ENCODE measurements at regions not wholly inside any gene's neighbourhood (a gene's known extent, or its start where the extent isn't known, plus 50 kb on each side); places are given as distances from the start of the nearest gene placed in this dataset.

GRCh38 chr19:27654266-27654990 lies 1558.5 kb downstream of the UQCRFS1 start:
- no peak overlapping the region for H3K4me3 ChIP-seq (ENCODE audit: low read length in 2 of 2)
- no peaks in the 10 kb centered on the region for H3K36me3 ChIP-seq (replicated peaks in 1 of 2; ENCODE audit: control insufficient read depth in 2 of 2, insufficient read depth in 2 of 2, low read length in 2 of 2)
- H3K18ac ChIP-seq (ENCODE audit: low read length) = no peak overlapping the region
- no peak overlapping the region for H3K9ac ChIP-seq (ENCODE audit: low read depth, low read length, poor library complexity)
- no peaks in the 10 kb centered on the region for H3K79me1 ChIP-seq (ENCODE audit: low read depth, low read length)
- H2BK15ac ChIP-seq (ENCODE audit: low read length) = no peak overlapping the region
- no peak overlapping the region for H3K4me2 ChIP-seq (ENCODE audit: insufficient read depth, low read length, poor library complexity, severe bottlenecking)
- no peak overlapping the region for H2BK5ac ChIP-seq (ENCODE audit: low read length)
- H3K14ac ChIP-seq (ENCODE audit: low read length) = no peak overlapping the region
- peaks cover 0 to 26% of the 10 kb centered on the region in 2 donors for H3K9me3 ChIP-seq (replicated peaks in 1 of 2; ENCODE audit: control insufficient read depth in 2 of 2, insufficient read depth in 1 of 2, low read depth in 1 of 2, low read length in 2 of 2)
- H2AFZ ChIP-seq (ENCODE audit: low read length) = no peak overlapping the region
- H4K91ac ChIP-seq (ENCODE audit: low read depth, low read length, poor library complexity) = no peak overlapping the region
- no peak overlapping the region for H2BK120ac ChIP-seq (ENCODE audit: low read depth, low read length)
- no peak overlapping the region for H2AK5ac ChIP-seq (ENCODE audit: low read depth, low read length)
- no peak overlapping the region for H4K8ac ChIP-seq (ENCODE audit: low read depth, low read length)
- no peak overlapping the region for H3K27ac ChIP-seq (replicated peaks; ENCODE audit: low read length)
- no peaks in the 10 kb centered on the region for H3K27me3 ChIP-seq (ENCODE audit: control insufficient read depth in 3 of 3, insufficient read depth in 3 of 3, low read depth in 1 of 3, low read length in 3 of 3)
- WGBS, 2 donors (ENCODE audit: extremely low coverage in 2 of 2, insufficient read length in 2 of 2, insufficient replicate concordance in 1 of 2) = no CpG with 5 or more reads among the region's 8 CpGs
- no peak for DNase-seq (ENCODE audit: low spot score)
- no peak overlapping the region for H2BK12ac ChIP-seq (ENCODE audit: low read length)
- H3K23ac ChIP-seq (ENCODE audit: low read depth, low read length, poor library complexity) = no peak overlapping the region
- H3K4me1 ChIP-seq (ENCODE audit: control insufficient read depth in 2 of 2, insufficient read depth in 1 of 2, low read depth in 1 of 2, low read length in 2 of 2) = no peaks in the 10 kb centered on the region
- H3K4ac ChIP-seq (ENCODE audit: low read length) = no peak overlapping the region

GRCh38 chr19:27652796-27653195 lies 1560.2 kb downstream of the UQCRFS1 start:
- no peak overlapping the region for H4K91ac ChIP-seq (ENCODE audit: low read depth, low read length, poor library complexity)
- no peaks in the 10 kb centered on the region for H3K36me3 ChIP-seq (replicated peaks in 1 of 2; ENCODE audit: control insufficient read depth in 2 of 2, insufficient read depth in 2 of 2, low read length in 2 of 2)
- H2AK5ac ChIP-seq (ENCODE audit: low read depth, low read length) = no peak overlapping the region
- no peak overlapping the region for H3K27ac ChIP-seq (replicated peaks; ENCODE audit: low read length)
- no peak overlapping the region for H3K4me3 ChIP-seq (ENCODE audit: low read length in 2 of 2)
- peaks cover 0 to 35% of the 10 kb centered on the region in 2 donors for H3K9me3 ChIP-seq (replicated peaks in 1 of 2; ENCODE audit: control insufficient read depth in 2 of 2, insufficient read depth in 1 of 2, low read depth in 1 of 2, low read length in 2 of 2)
- no peak overlapping the region for H2BK15ac ChIP-seq (ENCODE audit: low read length)
- H2BK12ac ChIP-seq (ENCODE audit: low read length) = no peak overlapping the region
- H3K14ac ChIP-seq (ENCODE audit: low read length) = no peak overlapping the region
- H3K9ac ChIP-seq (ENCODE audit: low read depth, low read length, poor library complexity) = no peak overlapping the region
- WGBS, 2 donors (ENCODE audit: extremely low coverage in 2 of 2, insufficient read length in 2 of 2, insufficient replicate concordance in 1 of 2) = no CpG with 5 or more reads among the region's 3 CpGs
- no peak overlapping the region for H2AFZ ChIP-seq (ENCODE audit: low read length)
- no peak overlapping the region for H3K4ac ChIP-seq (ENCODE audit: low read length)
- DNase-seq (ENCODE audit: low spot score) = no peak
- H3K27me3 ChIP-seq (ENCODE audit: control insufficient read depth in 3 of 3, insufficient read depth in 3 of 3, low read depth in 1 of 3, low read length in 3 of 3) = no peaks in the 10 kb centered on the region
- H3K79me1 ChIP-seq (ENCODE audit: low read depth, low read length) = no peaks in the 10 kb centered on the region
- H2BK120ac ChIP-seq (ENCODE audit: low read depth, low read length) = no peak overlapping the region
- H3K18ac ChIP-seq (ENCODE audit: low read length) = no peak overlapping the region
- no peak overlapping the region for H2BK5ac ChIP-seq (ENCODE audit: low read length)
- H4K8ac ChIP-seq (ENCODE audit: low read depth, low read length) = no peak overlapping the region
- no peaks in the 10 kb centered on the region for H3K4me1 ChIP-seq (ENCODE audit: control insufficient read depth in 2 of 2, insufficient read depth in 1 of 2, low read depth in 1 of 2, low read length in 2 of 2)
- no peak overlapping the region for H3K4me2 ChIP-seq (ENCODE audit: insufficient read depth, low read length, poor library complexity, severe bottlenecking)
- no peak overlapping the region for H3K23ac ChIP-seq (ENCODE audit: low read depth, low read length, poor library complexity)

GRCh38 chr19:27652281-27652680 lies 1560.7 kb downstream of the UQCRFS1 start:
- no peak overlapping the region for H2BK120ac ChIP-seq (ENCODE audit: low read depth, low read length)
- no peak overlapping the region for H2BK15ac ChIP-seq (ENCODE audit: low read length)
- H3K23ac ChIP-seq (ENCODE audit: low read depth, low read length, poor library complexity) = no peak overlapping the region
- H2BK5ac ChIP-seq (ENCODE audit: low read length) = no peak overlapping the region
- H3K14ac ChIP-seq (ENCODE audit: low read length) = no peak overlapping the region
- no peak overlapping the region for H3K4me3 ChIP-seq (ENCODE audit: low read length in 2 of 2)
- H3K4ac ChIP-seq (ENCODE audit: low read length) = no peak overlapping the region
- no CpG with 5 or more reads among the region's 8 CpGs for WGBS, 2 donors (ENCODE audit: extremely low coverage in 2 of 2, insufficient read length in 2 of 2, insufficient replicate concordance in 1 of 2)
- no peaks in the 10 kb centered on the region for H3K4me1 ChIP-seq (ENCODE audit: control insufficient read depth in 2 of 2, insufficient read depth in 1 of 2, low read depth in 1 of 2, low read length in 2 of 2)
- H3K27ac ChIP-seq (replicated peaks; ENCODE audit: low read length) = no peak overlapping the region
- H4K91ac ChIP-seq (ENCODE audit: low read depth, low read length, poor library complexity) = no peak overlapping the region
- no peak overlapping the region for H2BK12ac ChIP-seq (ENCODE audit: low read length)
- peaks cover 0 to 32% of the 10 kb centered on the region in 2 donors for H3K9me3 ChIP-seq (replicated peaks in 1 of 2; ENCODE audit: control insufficient read depth in 2 of 2, insufficient read depth in 1 of 2, low read depth in 1 of 2, low read length in 2 of 2)
- no peak overlapping the region for H2AK5ac ChIP-seq (ENCODE audit: low read depth, low read length)
- DNase-seq (ENCODE audit: low spot score) = no peak
- H3K36me3 ChIP-seq (replicated peaks in 1 of 2; ENCODE audit: control insufficient read depth in 2 of 2, insufficient read depth in 2 of 2, low read length in 2 of 2) = no peaks in the 10 kb centered on the region
- H3K4me2 ChIP-seq (ENCODE audit: insufficient read depth, low read length, poor library complexity, severe bottlenecking) = no peak overlapping the region
- H3K79me1 ChIP-seq (ENCODE audit: low read depth, low read length) = no peaks in the 10 kb centered on the region
- H3K27me3 ChIP-seq (ENCODE audit: control insufficient read depth in 3 of 3, insufficient read depth in 3 of 3, low read depth in 1 of 3, low read length in 3 of 3) = no peaks in the 10 kb centered on the region
- H3K18ac ChIP-seq (ENCODE audit: low read length) = no peak overlapping the region
- H2AFZ ChIP-seq (ENCODE audit: low read length) = no peak overlapping the region
- no peak overlapping the region for H4K8ac ChIP-seq (ENCODE audit: low read depth, low read length)
- H3K9ac ChIP-seq (ENCODE audit: low read depth, low read length, poor library complexity) = no peak overlapping the region

GRCh38 chr19:27647423-27647822 lies 1565.5 kb downstream of the UQCRFS1 start:
- Histone ChIP-seq H2AFZ (ENCODE audit: low read length) (no peak overlapping the region), H3K27me3 (ENCODE audit: control insufficient read depth in 3 of 3, insufficient read depth in 3 of 3, low read depth in 1 of 3, low read length in 3 of 3) (no peaks in the 10 kb centered on the region), H2AK5ac (ENCODE audit: low read depth, low read length) (no peak overlapping the region), H3K23ac (ENCODE audit: low read depth, low read length, poor library complexity) (no peak overlapping the region), H3K4me1 (ENCODE audit: control insufficient read depth in 2 of 2, insufficient read depth in 1 of 2, low read depth in 1 of 2, low read length in 2 of 2) (no peaks in the 10 kb centered on the region), H3K18ac (ENCODE audit: low read length) (no peak overlapping the region), H3K27ac (replicated peaks; ENCODE audit: low read length) (no peak overlapping the region), H4K91ac (ENCODE audit: low read depth, low read length, poor library complexity) (no peak overlapping the region), H2BK120ac (ENCODE audit: low read depth, low read length) (no peak overlapping the region), H3K79me1 (ENCODE audit: low read depth, low read length) (no peaks in the 10 kb centered on the region), H3K36me3 (replicated peaks in 1 of 2; ENCODE audit: control insufficient read depth in 2 of 2, insufficient read depth in 2 of 2, low read length in 2 of 2) (no peaks in the 10 kb centered on the region), H2BK15ac (ENCODE audit: low read length) (no peak overlapping the region), H2BK12ac (ENCODE audit: low read length) (no peak overlapping the region), H3K9ac (ENCODE audit: low read depth, low read length, poor library complexity) (no peak overlapping the region), H3K14ac (ENCODE audit: low read length) (no peak overlapping the region), H3K4me3 (ENCODE audit: low read length in 2 of 2) (no peak overlapping the region), H3K4me2 (ENCODE audit: insufficient read depth, low read length, poor library complexity, severe bottlenecking) (no peak overlapping the region), H3K4ac (ENCODE audit: low read length) (no peak overlapping the region), H2BK5ac (ENCODE audit: low read length) (no peak overlapping the region), H4K8ac (ENCODE audit: low read depth, low read length) (no peak overlapping the region), H3K9me3 (replicated peaks in 1 of 2; ENCODE audit: control insufficient read depth in 2 of 2, insufficient read depth in 1 of 2, low read depth in 1 of 2, low read length in 2 of 2) (peaks cover 0 to 19% of the 10 kb centered on the region in 2 donors)
- WGBS, 2 donors (ENCODE audit: extremely low coverage in 2 of 2, insufficient read length in 2 of 2, insufficient replicate concordance in 1 of 2) = no CpG with 5 or more reads among the region's 4 CpGs
- no peak for DNase-seq (ENCODE audit: low spot score)

Measured in neuronal stem cell (in vitro differentiated cells).